Islet precursor cell (in vitro differentiated cells): ENCODE measurements at regions not wholly inside any gene's neighbourhood (a gene's known extent, or its start where the extent isn't known, plus 50 kb on each side); places are given as distances from the start of the nearest gene placed in this dataset.

Experiments
- DNase-seq: peaks from one replicate; pipeline ENCODE4 v3.0.0-alpha.2; 2018

GRCh38 chr3:104723000-104723399 lies 643.7 kb upstream of the ALCAM start:
- no peak for DNase-seq

GRCh38 chr3:104731074-104731473 lies 635.6 kb upstream of the ALCAM start:
- DNase-seq = no peak

GRCh38 chr3:104734627-104735026 lies 632.1 kb upstream of the ALCAM start:
- DNase-seq = no peak

GRCh38 chr3:104735691-104736090 lies 631.0 kb upstream of the ALCAM start:
- no peak for DNase-seq

GRCh38 chr3:104738271-104738670 lies 628.4 kb upstream of the ALCAM start:
- DNase-seq = no peak

- DNase-seq = no peak
These were observed 625.8 kb upstream of the ALCAM start for GRCh38 chr3:104740874-104741379.

- DNase-seq = no peak
These were observed 624.7 kb upstream of the ALCAM start for GRCh38 chr3:104742044-104742443.

GRCh38 chr3:104745313-104745712 lies 621.4 kb upstream of the ALCAM start:
- DNase-seq = no peak

- DNase-seq = no peak
These were observed 620.7 kb upstream of the ALCAM start for GRCh38 chr3:104746056-104746455.

- no peak for DNase-seq
These were observed 616.1 kb upstream of the ALCAM start for GRCh38 chr3:104750581-104750980.

- DNase-seq = no peak
These were observed 610.9 kb upstream of the ALCAM start for GRCh38 chr3:104755791-104756190.

GRCh38 chr3:104763007-104763406 lies 603.7 kb upstream of the ALCAM start:
- DNase-seq = no peak

GRCh38 chr3:104764496-104764895 lies 602.2 kb upstream of the ALCAM start:
- no peak for DNase-seq

GRCh38 chr3:104768886-104769285 lies 597.8 kb upstream of the ALCAM start:
- no peak for DNase-seq

- DNase-seq = no peak
These were observed 587.4 kb upstream of the ALCAM start for GRCh38 chr3:104779324-104779723.

GRCh38 chr3:104781112-104781511 lies 585.6 kb upstream of the ALCAM start:
- DNase-seq = no peak

- DNase-seq = no peak
These were observed 580.8 kb upstream of the ALCAM start for GRCh38 chr3:104785947-104786346.

GRCh38 chr3:104787306-104787705 lies 579.4 kb upstream of the ALCAM start:
- DNase-seq = no peak

GRCh38 chr3:104788807-104789206 lies 577.9 kb upstream of the ALCAM start:
- DNase-seq = no peak

- DNase-seq = no peak
These were observed 575.4 kb upstream of the ALCAM start for GRCh38 chr3:104791331-104791730.

GRCh38 chr3:104796556-104796955 lies 570.2 kb upstream of the ALCAM start:
- DNase-seq = no peak

- DNase-seq = no peak
These were observed 561.7 kb upstream of the ALCAM start for GRCh38 chr3:104805042-104805441.

GRCh38 chr3:104805508-104805907 lies 561.2 kb upstream of the ALCAM start:
- DNase-seq = no peak

- DNase-seq = no peak
These were observed 555.8 kb upstream of the ALCAM start for GRCh38 chr3:104810896-104811295.

- DNase-seq = no peak
These were observed 550.7 kb upstream of the ALCAM start for GRCh38 chr3:104816008-104816407.

- DNase-seq = no peak
These were observed 550.0 kb upstream of the ALCAM start for GRCh38 chr3:104816716-104817115.
